ENCODE measurements at regions not wholly inside any gene's neighbourhood (a gene's known extent, or its start where the extent isn't known, plus 50 kb on each side); places are given as distances from the start of the nearest gene placed in this dataset.

- H3K4me2 ChIP-seq (ENCODE audit: low read length): no peak overlapping the region
- no peaks in the 10 kb centered on the region for H3K79me2 ChIP-seq (ENCODE audit: control insufficient read depth, low read length)
- no peaks in the 10 kb centered on the region for H4K20me1 ChIP-seq (ENCODE audit: control insufficient read depth, insufficient read depth, low read depth, low read length)
- no peak overlapping the region for H3K4me3 ChIP-seq (ENCODE audit: low read length)
- no peak overlapping the region for H3K27ac ChIP-seq (ENCODE audit: low read depth, low read length)
- no peaks in the 10 kb centered on the region for H3K9me2 ChIP-seq (replicated peaks; ENCODE audit: control insufficient read depth, low read length)
- no peaks in the 10 kb centered on the region for H3K4me1 ChIP-seq (ENCODE audit: control insufficient read depth, low read length)
- no peaks in the 10 kb centered on the region for H3K36me3 ChIP-seq (ENCODE audit: control insufficient read depth, low read length)
- TF ChIP-seq EZH2phosphoT487 (IDR thresholded peaks at IDR 0.05; ENCODE audit: borderline replicate concordance, low read length) (no peak), CTCF (IDR thresholded peaks at IDR 0.05; ENCODE audit: low read depth, low read length, poor library complexity, severe bottlenecking) (no peak)
- peaks cover 6% of the 10 kb centered on the region; the same call in 1 of the 2 replicates for H3K9me3 ChIP-seq (ENCODE audit: control insufficient read depth, insufficient read depth, low read length)
- H3K27me3 ChIP-seq (ENCODE audit: control insufficient read depth, low read length): no peaks in the 10 kb centered on the region
- H3F3A ChIP-seq (ENCODE audit: control insufficient read depth, insufficient read depth): no peaks in the 10 kb centered on the region
Measured at GRCh38 chr5:29169886-29170285, 2023.6 kb upstream of the CDH6 start.

- TF ChIP-seq EZH2phosphoT487 (IDR thresholded peaks at IDR 0.05; ENCODE audit: borderline replicate concordance, low read length) (no peak), CTCF (IDR thresholded peaks at IDR 0.05; ENCODE audit: low read depth, low read length, poor library complexity, severe bottlenecking) (no peak)
- no peak overlapping the region for H3K4me2 ChIP-seq (ENCODE audit: low read length)
- no peaks in the 10 kb centered on the region for H3K36me3 ChIP-seq (ENCODE audit: control insufficient read depth, low read length)
- H4K20me1 ChIP-seq (ENCODE audit: control insufficient read depth, insufficient read depth, low read depth, low read length): no peaks in the 10 kb centered on the region
- no peaks in the 10 kb centered on the region for H3K27me3 ChIP-seq (ENCODE audit: control insufficient read depth, low read length)
- no peaks in the 10 kb centered on the region for H3K79me2 ChIP-seq (ENCODE audit: control insufficient read depth, low read length)
- H3K4me3 ChIP-seq (ENCODE audit: low read length): no peak overlapping the region
- no peaks in the 10 kb centered on the region for H3K4me1 ChIP-seq (ENCODE audit: control insufficient read depth, low read length)
- H3F3A ChIP-seq (ENCODE audit: control insufficient read depth, insufficient read depth): no peaks in the 10 kb centered on the region
- no peaks in the 10 kb centered on the region for H3K9me2 ChIP-seq (replicated peaks; ENCODE audit: control insufficient read depth, low read length)
- H3K9me3 ChIP-seq (ENCODE audit: control insufficient read depth, insufficient read depth, low read length): no peaks in the 10 kb centered on the region
- H3K27ac ChIP-seq (ENCODE audit: low read depth, low read length): no peak overlapping the region
Measured at GRCh38 chr5:29162297-29162696, 2031.2 kb upstream of the CDH6 start.

GRCh38 chr5:29161399-29162291 lies 2031.8 kb upstream of the CDH6 start:
- Histone ChIP-seq H3K27me3 (ENCODE audit: control insufficient read depth, low read length) (no peaks in the 10 kb centered on the region), H3K4me2 (ENCODE audit: low read length) (no peak overlapping the region), H3K27ac (ENCODE audit: low read depth, low read length) (no peak overlapping the region), H3K9me3 (ENCODE audit: control insufficient read depth, insufficient read depth, low read length) (no peaks in the 10 kb centered on the region), H3K4me3 (ENCODE audit: low read length) (no peak overlapping the region), H3K79me2 (ENCODE audit: control insufficient read depth, low read length) (no peaks in the 10 kb centered on the region), H3F3A (ENCODE audit: control insufficient read depth, insufficient read depth) (no peaks in the 10 kb centered on the region), H3K9me2 (replicated peaks; ENCODE audit: control insufficient read depth, low read length) (no peaks in the 10 kb centered on the region), H3K36me3 (ENCODE audit: control insufficient read depth, low read length) (no peaks in the 10 kb centered on the region), H4K20me1 (ENCODE audit: control insufficient read depth, insufficient read depth, low read depth, low read length) (no peaks in the 10 kb centered on the region), H3K4me1 (ENCODE audit: control insufficient read depth, low read length) (no peaks in the 10 kb centered on the region)
- TF ChIP-seq CTCF (IDR thresholded peaks at IDR 0.05; ENCODE audit: low read depth, low read length, poor library complexity, severe bottlenecking): no peak
- TF ChIP-seq EZH2phosphoT487 (IDR thresholded peaks at IDR 0.05; ENCODE audit: borderline replicate concordance, low read length): no peak
